ENCODE measurements at regions not wholly inside any gene's neighbourhood (a gene's known extent, or its start where the extent isn't known, plus 50 kb on each side); places are given as distances from the start of the nearest gene placed in this dataset.
"Not testable (repeated sequence)": the region's sequence is repeated elsewhere in the genome, so short reads cannot be mapped to it uniquely, and the experiment has no call there.

GRCh38 chr11:110347660-110348059 lies 51.2 kb upstream of the RDX start:
- DNase-seq (ENCODE audit: low read depth): no peak

GRCh38 chr11:110349138-110349996 lies 53.0 kb upstream of the RDX start:
- no peak overlapping the region for H3K4me3 ChIP-seq (ENCODE audit: low read depth, low read length)
- TF ChIP-seq MAX (IDR thresholded peaks at IDR 0.05; ENCODE audit: low read depth, low read length) (no peak), POLR2A (IDR thresholded peaks at IDR 0.05; ENCODE audit: extremely low read depth, insufficient read length) (no peak), CTCF (IDR thresholded peaks at IDR 0.05; ENCODE audit: low read depth, low read length) (no peak), MYC (IDR thresholded peaks at IDR 0.05; ENCODE audit: low read depth, low read length) (no peak)
- DNase-seq (ENCODE audit: low read depth): no peak

More at GRCh38 chr11:110347660-110348059, 51.2 kb upstream of the RDX start:
- TF ChIP-seq CTCF (IDR thresholded peaks at IDR 0.05; ENCODE audit: low read depth, low read length): no peak
- TF ChIP-seq MYC (IDR thresholded peaks at IDR 0.05; ENCODE audit: low read depth, low read length): no peak
- no peak for TF ChIP-seq MAX (IDR thresholded peaks at IDR 0.05; ENCODE audit: low read depth, low read length)
- no peak for TF ChIP-seq POLR2A (IDR thresholded peaks at IDR 0.05; ENCODE audit: extremely low read depth, insufficient read length)
- H3K4me3 ChIP-seq (ENCODE audit: low read depth, low read length): no peak overlapping the region

- DNase-seq (ENCODE audit: low read depth); H3K4me3 ChIP-seq (ENCODE audit: low read depth, low read length): not testable (repeated sequence)
These were observed 53.6 kb upstream of the RDX start for GRCh38 chr11:110349997-110350383.

- DNase-seq (ENCODE audit: low read depth): no peak
- TF ChIP-seq MYC (IDR thresholded peaks at IDR 0.05; ENCODE audit: low read depth, low read length) (no peak), CTCF (IDR thresholded peaks at IDR 0.05; ENCODE audit: low read depth, low read length) (no peak), MAX (IDR thresholded peaks at IDR 0.05; ENCODE audit: low read depth, low read length) (no peak), POLR2A (IDR thresholded peaks at IDR 0.05; ENCODE audit: extremely low read depth, insufficient read length) (no peak)
- H3K4me3 ChIP-seq (ENCODE audit: low read depth, low read length): no peak overlapping the region
These were observed 58.8 kb upstream of the RDX start for GRCh38 chr11:110355011-110355744.

GRCh38 chr11:110356762-110357671 lies 60.6 kb upstream of the RDX start:
- TF ChIP-seq MYC (IDR thresholded peaks at IDR 0.05; ENCODE audit: low read depth, low read length): no peak
- no peak for TF ChIP-seq MAX (IDR thresholded peaks at IDR 0.05; ENCODE audit: low read depth, low read length)
- H3K4me3 ChIP-seq (ENCODE audit: low read depth, low read length): no peak overlapping the region

GRCh38 chr11:110358336-110358735 lies 61.9 kb upstream of the RDX start:
- no peak for DNase-seq (ENCODE audit: low read depth)
- TF ChIP-seq MYC (IDR thresholded peaks at IDR 0.05; ENCODE audit: low read depth, low read length) (no peak), MAX (IDR thresholded peaks at IDR 0.05; ENCODE audit: low read depth, low read length) (no peak), CTCF (IDR thresholded peaks at IDR 0.05; ENCODE audit: low read depth, low read length) (no peak), POLR2A (IDR thresholded peaks at IDR 0.05; ENCODE audit: extremely low read depth, insufficient read length) (no peak)

More at GRCh38 chr11:110356762-110357671, 60.6 kb upstream of the RDX start:
- no peak for DNase-seq (ENCODE audit: low read depth)

GRCh38 chr11:110360781-110361408 lies 64.5 kb upstream of the RDX start:
- H3K4me3 ChIP-seq (ENCODE audit: low read depth, low read length); DNase-seq (ENCODE audit: low read depth): not testable (repeated sequence)

More at GRCh38 chr11:110358336-110358735, 61.9 kb upstream of the RDX start:
- no peak overlapping the region for H3K4me3 ChIP-seq (ENCODE audit: low read depth, low read length)

All from NB4 (cell line).